NCI-H510A (cell line): ENCODE measurements at regions not wholly inside any gene's neighbourhood (a gene's known extent, or its start where the extent isn't known, plus 50 kb on each side); places are given as distances from the start of the nearest gene placed in this dataset.
"Not testable (repeated sequence)": the region's sequence is repeated elsewhere in the genome, so short reads cannot be mapped to it uniquely, and the experiment has no call there.

Source experiments
- DNase-seq: peaks from one replicate; lab custom pipeline; 2025; lab: John Stamatoyannopoulos, UW

GRCh38 chr5:87105577-87105976 is 162.1 kb upstream of the RASA1 start:
- no peak for DNase-seq

DNA sequence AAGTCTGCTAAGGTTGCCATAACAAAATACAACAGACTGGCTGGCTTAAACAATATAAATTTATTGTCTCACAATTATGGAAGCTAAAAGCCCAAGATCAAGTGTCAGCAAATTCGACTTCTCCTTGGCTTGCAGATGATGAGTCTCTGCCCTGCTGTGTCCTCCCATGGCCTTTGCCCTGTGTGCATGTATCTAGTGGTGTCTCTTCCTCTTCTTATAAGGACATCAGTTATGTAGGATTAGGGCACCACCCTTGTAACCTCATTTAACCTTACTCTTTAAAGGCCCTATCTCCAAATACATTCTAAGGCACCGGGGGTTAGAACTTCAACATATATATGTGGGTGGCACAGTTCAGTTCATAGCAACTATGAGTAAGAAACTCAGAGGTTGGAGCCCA is 157.9 kb upstream of the RASA1 start:
- DNase-seq, result no peak

GRCh38 chr5:87110721-87111120 is 157.0 kb upstream of the RASA1 start:
- DNase-seq, result no peak

DNA sequence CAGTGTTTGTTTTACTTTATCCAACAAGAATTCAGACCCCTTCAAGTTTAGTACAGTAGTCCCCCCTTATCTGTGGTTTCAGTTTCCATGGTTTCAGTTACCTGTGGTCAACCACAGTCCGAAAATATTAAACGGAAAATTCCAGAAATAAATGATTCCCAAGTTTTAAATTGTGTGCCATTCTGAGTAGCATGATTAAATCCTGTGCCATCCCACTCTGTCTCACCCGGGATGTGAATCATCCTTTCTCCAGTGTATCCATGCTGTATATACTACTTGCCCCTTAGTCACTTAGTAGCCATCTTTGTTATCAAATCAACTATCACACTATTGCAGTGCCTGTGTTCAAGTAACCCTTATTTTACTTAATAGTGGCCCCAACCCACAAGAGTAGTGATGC is 153.8 kb upstream of the RASA1 start:
- DNase-seq, result no peak

GRCh38 chr5:87114631-87115030 is 153.1 kb upstream of the RASA1 start:
- no peak for DNase-seq

GRCh38 chr5:87115839-87116364 is 151.8 kb upstream of the RASA1 start:
- DNase-seq, result no peak

DNA sequence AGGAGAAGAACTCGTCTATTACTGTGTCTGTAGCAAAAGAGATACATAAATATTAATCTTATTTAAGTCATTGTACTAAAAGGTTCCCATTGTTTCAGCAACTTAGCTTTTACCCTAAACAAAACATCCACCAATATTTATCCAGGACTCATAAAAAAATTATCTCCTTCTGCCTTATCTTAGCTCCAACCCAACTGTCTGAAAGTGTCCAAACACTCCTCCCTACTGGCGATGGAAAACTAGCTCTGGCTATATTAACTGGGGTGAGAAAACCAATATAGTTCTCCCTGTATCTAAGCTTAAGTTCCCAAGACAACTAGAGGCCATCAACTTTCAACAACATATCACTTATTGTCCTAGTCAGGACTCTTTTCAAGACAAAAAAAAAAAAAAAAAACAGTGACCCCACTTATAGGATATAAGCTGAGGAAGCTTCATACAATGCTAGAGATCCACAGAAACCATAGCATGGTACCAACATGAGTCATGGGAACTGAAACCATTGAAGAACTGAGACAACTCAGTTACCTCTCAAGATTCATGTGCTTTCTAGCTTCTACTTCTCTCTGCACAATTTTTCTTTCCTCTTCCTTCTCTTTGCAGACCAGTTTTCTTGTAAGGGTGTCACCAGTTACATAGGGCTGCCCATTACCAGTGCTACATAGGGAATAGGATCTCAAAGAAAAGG is 150.7 kb upstream of the RASA1 start:
- DNase-seq, result no peak

DNA sequence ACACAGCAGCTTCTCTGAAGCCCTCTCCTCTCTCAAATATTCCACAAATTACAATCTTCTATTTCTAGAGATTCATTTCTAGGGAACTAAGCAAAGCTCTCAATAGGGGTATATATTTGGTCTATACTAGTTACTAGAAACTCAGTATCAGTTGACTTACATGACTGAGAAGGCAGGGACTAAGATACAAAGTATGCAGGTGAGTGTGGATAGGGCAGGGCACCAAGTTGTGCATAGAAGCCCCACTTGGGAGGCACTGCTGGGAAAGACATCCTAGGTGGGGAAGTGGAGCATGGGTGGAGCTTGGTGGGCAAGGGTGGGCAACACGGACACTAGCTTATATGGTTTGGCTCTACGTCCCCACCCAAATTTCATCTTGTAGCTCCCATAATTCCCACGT is 148.1 kb upstream of the RASA1 start:
- no peak for DNase-seq

- no peak for DNase-seq
These were observed 147.0 kb upstream of the RASA1 start for GRCh38 chr5:87120518-87121303.

DNA sequence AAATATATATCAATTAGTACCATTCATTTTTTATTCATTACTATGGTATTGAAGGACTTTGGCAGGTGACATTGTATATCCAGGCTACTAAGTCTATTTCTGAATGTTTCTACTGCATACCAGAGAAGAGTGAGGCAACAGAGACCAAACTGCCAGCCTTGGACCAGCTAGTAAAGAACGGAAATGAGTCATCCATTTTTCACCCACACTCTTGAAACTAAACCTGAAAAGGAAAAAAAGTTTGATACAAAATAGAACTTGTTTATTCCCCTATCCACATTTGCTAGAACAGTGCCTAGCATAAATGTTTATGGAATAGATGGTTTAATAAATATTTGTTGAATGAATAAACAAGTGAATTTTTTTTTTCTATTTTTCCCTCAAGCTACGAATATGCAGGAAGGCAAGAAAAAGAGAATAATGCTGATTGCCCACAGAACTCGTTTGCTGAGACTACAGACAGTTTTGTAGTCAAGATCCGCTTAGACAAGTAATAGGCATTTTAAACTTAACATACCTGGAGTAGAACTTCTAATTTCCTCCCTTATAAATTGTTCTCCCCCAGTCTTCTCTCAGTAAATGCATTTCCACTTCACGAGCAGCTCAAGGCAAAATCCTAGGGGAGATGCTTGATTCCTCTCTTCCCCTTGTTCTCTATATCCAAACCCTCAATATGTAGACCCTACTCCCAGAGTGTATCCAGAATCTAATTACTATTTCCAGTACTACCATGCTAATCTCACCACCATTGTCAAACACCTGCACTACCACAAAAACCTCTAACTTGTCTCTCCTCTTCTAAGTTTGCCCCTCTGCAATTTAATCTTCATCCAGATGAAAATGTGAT is 146.2 kb upstream of the RASA1 start:
- no peak for DNase-seq

- DNase-seq, result no peak
These were observed 145.3 kb upstream of the RASA1 start for GRCh38 chr5:87122151-87122977.

GRCh38 chr5:87125766-87126165 is 141.9 kb upstream of the RASA1 start:
- no peak for DNase-seq

DNA sequence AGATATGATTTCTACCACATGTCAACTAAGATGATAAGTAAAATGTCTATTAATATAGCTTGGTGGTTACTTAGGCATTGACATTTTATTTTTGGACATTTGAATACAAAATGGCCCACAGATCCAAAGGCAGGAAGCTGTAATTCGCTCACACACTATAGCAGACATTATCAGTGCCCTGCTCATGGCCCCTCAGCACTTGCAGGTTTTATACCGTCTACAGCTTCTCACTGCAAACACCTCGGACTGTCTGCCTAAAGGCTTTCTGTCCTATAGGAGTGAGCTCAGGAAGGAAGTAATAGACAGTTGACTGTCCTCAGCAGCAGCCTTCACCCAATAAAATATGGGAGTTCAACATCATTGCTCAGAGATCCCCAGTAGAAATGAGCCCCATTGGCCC is 140.8 kb upstream of the RASA1 start:
- DNase-seq, result no peak

DNA sequence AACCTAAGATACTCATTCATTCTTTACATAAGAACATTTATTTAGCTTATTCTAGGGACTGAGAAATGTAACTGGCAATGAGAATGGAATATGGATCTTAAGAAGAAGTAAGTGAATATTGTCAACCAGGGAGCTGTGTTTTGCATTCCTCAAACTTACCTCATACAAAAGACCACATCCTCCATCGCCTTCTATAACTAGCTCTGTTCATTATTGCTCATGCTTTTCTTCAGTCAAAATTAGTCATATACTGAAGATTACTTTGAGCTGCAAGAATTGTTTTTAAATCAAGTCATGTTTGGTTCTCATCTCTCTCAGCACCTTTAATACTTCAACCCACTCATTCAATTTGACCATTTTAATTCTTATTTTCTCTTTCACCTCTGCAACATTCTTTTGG is 140.3 kb upstream of the RASA1 start:
- no peak for DNase-seq

GRCh38 chr5:87127956-87128687 is 139.6 kb upstream of the RASA1 start:
- no peak for DNase-seq

DNA sequence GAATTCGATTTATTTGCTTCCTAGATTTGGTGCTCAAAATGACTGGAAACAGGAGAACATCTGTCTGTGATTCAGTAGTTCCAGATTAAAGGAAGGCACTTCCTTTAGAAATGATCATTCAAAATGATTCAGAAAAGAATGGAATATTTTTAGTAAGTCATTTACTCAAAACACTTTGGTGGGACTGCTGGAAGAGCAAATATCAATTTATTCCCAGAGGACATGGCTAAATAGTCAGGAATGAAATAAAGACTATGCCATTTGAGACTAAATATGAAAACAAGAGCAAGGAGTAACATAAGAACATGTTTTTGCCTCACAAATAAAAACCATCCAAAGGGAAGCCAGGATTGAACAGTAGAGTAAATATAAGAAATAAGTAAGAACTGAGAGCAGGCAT is 138.6 kb upstream of the RASA1 start:
- DNase-seq, result no peak

GRCh38 chr5:87132696-87133095 is 135.0 kb upstream of the RASA1 start:
- no peak for DNase-seq

GRCh38 chr5:87134513-87134912 is 133.2 kb upstream of the RASA1 start:
- not testable (repeated sequence) for DNase-seq

- DNase-seq, result no peak
These were observed 131.6 kb upstream of the RASA1 start for GRCh38 chr5:87136096-87136495.

DNA sequence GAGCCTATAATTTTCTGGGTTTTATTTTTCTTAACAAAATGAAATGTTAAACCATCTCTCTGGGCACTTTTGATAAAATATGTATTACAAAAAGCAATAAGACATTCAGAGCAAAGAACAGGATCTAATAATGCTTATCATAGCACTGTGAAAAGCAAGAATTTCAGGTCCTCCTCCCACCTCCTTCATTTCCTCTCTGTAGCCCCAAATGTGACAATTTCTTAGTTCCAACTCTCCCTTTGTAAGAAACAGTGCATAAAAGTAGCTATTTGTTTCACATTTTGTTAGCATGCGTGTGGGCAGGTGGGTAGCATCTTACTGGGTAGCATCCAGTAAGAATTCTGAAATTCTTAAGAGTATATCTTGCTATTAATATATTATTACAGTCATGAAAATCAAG is 130.9 kb upstream of the RASA1 start:
- no peak for DNase-seq

DNA sequence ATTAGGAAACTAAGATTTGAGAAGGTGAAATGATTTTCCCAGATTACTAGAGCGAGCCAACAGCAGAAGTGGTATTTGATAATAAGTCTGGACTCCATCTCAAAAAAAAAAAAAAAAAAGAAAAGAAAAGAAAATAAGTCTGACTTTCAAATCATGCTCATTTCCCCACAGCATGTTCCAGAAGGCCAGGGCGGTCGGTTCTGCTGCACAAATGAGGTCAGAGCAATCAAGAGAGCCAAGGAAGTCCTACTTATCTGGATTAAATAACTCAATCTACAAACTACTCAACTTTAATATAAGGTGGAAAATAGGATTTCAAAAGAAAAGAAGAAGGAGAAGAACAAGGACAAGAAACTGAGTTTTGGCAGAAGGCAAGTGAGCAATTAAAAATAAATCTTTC is 130.4 kb upstream of the RASA1 start:
- DNase-seq, result no peak
